GM19193 (cell line): ENCODE measurements at regions not wholly inside any gene's neighbourhood (a gene's known extent, or its start where the extent isn't known, plus 50 kb on each side); places are given as distances from the start of the nearest gene placed in this dataset.

Experiments used
- POLR2A ChIP-seq: IDR thresholded peaks from 4 replicates; pipeline ENCODE4 v1.6.1; 2011; ENCODE audit not compliant: insufficient read depth, insufficient read length; ENCODE audit errors: extremely low read depth

DNA sequence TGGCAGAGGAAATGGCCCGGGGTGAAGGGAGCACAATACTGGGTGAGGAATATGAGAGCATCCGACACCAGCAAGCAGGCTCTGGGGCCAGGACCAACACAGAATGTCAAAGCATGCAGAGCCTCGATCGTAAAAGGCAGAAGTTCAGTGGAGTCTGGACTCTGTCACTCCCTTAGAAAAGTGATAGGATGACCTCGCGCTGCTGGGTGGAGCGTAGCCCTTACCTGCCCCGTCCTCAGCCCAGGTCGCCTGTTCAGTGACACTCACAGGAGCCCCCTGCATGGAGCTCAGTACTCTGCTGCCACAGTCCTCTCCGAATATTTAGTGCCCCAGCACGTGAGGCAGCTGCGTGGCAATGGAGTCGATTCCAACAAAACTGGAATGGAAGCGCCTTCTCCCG is 236.7 kb upstream of the MYT1L start:
- TF ChIP-seq POLR2A, result no peak

DNA sequence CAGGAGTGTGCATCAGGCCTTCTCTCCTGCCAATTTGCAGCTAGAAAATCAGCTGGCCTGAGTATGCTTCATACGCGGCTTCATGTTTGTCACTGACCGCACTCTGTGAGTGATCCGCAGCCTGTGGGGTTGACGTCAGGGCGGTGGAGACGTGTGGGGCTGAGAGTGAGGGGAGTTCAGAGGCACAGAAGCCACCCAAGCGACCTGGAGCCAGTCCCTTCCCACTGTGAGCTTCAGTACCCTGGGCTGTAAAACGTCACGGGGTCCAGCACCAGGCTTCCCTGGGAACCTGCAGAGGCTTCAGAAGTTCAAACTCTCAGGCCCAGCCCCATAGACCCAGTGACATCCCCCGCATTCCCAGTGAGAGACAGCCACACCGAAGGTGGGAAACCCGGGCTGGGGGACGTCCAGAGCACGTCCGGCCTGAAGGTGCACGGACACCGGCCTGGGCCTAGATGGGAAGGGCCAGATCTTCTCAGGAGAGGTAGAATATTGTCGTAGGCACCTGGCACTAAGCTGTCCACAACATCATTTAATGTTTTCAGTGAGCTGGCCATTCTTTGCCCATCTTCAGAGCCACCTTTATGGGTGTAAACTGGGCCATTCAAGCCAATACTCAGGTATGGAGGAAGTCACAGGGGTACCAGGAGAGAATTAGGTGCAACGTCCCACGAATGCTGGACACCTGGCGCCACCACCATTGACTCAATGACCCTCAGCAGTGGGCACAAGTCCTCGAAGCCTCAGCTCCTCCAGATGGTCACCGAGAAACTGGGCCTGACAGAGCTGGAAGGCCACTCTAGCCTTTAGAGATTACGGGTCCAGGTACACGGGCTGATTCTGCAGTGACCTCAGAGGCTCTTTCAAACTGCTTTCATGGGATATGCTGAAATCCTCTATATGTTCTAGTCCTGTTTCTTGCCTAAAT is 235.6 kb upstream of the MYT1L start:
- no peak for TF ChIP-seq POLR2A

DNA sequence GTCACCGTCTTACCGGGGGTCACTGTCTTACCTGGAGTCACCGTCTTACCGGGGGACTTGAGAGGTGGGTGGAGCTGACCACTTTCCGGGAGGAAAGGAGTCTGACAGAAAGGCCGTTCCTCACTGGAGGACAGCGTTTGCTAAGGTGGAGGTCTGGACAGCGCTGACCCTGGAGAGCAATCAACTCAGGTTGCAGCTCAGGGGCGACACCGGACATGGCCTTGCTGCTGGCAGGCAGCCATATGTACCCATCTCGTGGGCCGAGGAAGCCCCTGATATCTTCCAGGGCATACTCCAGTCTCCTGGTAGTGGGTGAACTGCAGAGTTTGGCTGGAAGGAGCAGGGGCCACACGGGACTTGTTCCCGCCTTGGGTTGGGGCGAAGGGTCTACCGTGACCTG is 234.6 kb upstream of the MYT1L start:
- TF ChIP-seq POLR2A, result no peak

DNA sequence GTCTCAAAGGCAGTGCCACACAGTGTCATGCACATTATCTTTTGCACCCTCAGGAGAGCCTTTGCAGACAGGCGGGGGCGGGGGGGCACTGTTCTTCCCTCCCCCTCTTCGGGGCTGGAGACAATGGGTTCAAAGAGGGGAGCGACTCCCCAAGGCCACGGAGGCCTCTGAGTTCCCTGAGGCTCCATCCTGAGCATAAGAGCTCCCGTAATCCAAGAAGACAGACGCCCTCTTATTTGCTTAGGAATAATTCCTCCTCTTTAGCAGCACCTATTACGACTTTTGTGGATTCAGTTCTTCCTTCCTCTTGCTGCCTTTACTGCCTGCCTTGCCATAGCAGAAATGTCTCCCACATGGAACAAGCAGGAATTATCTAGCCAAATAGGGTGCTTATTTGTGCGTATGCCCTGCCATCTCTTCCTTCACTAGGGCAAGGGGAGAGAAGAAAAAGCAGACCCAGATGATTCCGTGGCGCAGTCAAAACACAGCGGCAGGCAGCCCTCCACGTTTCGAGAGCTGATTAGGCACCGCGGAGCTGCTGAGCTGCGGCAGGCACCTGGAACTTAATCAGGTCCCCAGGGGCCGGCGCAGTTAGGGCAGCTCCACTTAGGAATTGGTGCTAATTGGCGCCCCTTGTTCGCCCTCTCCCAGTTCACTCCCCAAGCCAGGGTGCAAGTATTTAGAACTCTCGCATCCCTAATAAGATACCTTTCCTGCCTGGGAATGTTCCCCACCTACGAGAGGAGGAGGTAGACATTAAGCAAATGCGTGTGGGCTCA is 233.4 kb upstream of the MYT1L start:
- no peak for TF ChIP-seq POLR2A

DNA sequence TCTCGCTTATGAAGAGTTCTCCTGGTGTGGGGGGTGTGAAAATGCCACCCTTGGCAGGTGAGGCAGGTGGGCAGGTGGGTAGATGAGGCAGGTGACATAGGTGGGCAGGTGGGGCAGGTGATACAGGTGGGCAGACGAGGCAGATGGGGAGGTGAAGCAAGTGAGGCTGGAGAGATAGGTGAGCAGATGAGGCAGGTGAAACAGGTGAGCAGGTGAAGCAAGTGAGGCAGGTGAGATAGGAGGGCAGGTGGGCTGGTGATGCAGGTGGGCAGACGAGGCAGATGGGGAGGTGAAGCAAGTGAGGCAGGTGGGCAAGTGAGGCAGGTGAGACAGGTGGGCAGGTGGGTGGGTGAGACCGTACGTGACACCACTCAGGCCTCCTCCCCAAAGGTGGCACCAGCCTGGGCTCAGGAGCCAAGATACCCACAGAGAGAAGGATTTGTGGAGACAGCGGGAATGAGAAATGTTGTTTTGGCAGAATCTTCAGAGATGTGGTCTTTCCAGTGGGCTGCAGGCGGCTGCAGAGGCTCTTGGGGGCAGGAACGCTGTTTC is 232.3 kb upstream of the MYT1L start:
- no peak for TF ChIP-seq POLR2A

DNA sequence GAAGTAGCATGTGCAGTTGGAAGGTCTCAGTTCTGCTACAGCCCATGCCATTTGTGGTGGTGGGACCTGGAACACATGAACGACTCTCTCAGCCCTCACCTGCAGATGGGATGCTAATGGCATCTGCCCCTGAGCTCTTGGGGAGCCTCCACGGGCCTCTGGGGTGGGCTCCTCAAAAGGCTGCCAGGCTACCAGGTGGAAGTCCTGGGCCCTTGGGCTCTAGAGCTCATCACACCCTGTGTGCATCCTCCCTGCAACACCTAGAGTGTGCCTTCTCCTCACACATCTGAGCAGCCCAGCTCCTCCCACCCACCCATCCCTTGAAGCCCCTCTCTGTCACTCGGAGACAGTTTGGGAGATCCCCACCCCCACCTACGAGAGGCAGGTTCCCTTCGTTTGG is 231.8 kb upstream of the MYT1L start:
- TF ChIP-seq POLR2A, result no peak

DNA sequence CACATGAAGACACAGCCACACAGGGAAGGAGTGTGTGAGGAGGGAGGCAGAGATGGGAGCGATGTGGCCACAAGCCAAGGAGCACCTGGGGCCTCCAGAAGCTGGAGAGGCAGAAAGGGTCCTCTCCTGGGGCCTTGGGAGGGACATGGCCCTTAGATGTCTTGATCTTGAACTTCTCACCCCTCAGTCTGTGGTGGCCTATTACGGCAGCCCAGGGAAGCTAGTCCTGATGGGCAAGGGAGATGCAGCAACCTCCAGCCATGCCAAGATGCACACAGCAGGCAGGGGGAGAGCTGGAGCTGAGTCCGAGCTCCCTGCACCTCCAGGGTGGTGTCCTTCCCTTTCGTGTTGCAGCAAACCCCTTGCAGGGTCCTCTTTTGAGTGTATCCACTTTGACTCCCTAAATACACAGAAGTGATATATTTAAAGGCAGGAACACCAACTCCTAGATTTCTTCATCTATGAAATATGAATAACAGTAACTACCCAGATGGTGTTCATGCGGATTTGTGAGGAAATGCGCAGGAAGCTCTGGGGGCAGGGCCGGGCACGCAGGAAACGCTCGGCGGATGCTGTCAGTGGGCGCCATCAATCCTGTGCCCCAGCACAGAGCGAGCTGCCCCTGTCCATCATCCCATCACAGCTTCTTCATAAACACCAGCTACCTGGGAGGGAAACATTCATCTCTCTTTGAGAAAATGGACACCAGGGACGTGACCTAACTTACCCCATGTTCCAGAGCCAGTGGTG is 230.4 kb upstream of the MYT1L start:
- no peak for TF ChIP-seq POLR2A

DNA sequence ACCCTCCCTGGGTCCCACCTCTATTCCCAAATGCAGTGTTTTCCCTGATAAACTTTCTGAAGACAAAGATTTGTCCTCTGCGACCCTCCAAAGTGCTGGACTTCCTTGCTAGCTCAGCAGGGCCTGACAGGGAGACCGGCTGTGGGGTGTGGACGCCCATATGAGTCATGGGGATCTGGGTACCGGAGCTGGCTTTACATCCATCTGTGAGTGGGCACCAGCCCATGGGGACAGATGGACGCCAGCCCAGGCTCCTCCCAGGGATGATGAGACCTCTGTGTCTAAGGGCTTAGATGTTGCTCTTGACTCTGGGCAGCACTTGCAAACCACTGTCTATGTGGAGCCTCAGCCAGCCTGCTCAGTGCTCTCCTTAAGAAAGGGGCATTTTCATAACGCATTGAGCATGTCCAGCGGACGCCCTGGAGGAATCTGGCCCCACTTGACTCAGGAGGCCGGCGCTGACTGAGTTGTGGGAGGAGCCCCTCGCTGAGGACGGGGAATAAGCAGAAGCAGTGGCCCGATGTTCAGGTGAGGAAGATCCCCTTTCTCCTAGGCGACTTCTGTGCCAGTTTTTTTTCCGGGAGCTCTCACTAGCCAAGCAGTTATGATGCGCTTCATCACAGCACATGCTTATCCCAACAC is 229.4 kb upstream of the MYT1L start:
- no peak for TF ChIP-seq POLR2A

DNA sequence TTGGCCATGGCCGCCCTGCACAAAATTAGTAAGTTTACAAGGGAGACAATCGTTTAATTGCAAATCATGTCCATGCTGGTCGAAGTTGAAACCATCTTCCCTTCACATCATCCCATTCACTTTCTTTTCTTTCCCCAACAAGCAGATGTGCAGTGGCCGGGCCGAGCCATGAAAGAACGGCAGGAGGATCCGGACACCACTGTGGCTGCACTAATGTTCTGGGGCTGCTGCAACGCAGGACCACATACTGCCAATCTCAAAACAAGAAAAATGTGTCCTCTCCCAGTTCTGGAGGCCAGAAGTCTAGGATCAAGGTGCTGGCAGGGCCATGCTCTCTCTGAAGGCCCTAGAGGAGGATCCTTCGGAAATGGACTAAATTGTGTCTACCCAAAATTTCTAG is 227.4 kb upstream of the MYT1L start:
- TF ChIP-seq POLR2A, result no peak

DNA sequence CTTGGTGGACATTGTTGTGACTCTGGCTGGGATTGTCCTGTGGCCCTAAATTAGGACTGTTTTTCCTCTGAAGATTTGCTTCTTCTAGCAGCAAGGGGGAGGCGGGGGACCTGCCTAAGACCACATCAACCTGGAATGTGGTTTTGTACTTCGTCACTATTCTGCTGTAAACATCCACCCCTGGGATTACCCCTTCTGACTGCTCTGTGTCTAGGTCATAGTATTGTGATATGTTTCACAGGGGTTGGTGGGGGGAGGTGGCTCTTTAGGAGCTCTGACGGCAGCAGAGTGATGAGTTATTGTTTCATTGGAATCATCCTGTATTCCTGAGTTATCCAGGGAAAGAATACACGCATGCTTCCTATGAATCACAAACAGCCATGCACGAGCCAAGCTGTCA is 226.4 kb upstream of the MYT1L start:
- TF ChIP-seq POLR2A, result no peak

DNA sequence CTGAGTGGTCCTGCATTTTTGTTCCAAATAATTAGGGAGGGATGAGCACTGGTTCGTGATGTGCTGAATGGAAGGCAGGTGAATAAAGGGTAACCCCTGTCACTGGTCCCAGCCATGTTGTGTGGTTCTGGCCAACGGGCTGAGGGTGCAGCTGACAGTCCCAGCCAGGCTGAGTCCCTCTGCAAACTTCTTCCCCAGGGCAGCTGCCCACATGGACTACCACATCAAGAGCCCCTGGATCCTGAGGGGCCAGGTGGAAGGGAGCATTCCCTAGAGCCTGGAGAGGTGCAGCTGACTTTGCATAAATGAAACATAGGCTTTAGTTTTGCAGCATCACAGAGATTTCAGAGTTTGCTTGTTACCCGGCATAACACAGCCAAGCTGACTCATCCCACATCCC is 219.8 kb upstream of the MYT1L start:
- TF ChIP-seq POLR2A, result no peak

DNA sequence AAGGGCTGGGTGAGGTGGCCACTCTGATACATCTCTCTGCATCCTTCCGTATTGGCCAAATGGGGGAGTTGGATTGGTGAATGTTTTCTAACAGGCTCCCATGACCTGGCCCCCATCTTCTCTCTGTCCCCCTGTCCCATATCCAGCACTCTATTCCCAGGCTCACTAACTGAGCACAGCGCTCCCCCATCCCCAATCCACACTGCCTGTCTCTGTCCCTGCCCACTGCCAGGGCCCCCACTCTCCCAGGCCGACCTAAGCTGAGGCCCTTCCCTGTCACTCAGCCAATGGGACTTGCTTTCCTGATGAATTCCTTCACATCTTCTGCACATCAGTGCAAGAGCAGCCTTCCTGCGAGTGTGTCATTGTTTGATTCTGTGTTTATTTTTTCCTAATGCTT is 216.8 kb upstream of the MYT1L start:
- no peak for TF ChIP-seq POLR2A

DNA sequence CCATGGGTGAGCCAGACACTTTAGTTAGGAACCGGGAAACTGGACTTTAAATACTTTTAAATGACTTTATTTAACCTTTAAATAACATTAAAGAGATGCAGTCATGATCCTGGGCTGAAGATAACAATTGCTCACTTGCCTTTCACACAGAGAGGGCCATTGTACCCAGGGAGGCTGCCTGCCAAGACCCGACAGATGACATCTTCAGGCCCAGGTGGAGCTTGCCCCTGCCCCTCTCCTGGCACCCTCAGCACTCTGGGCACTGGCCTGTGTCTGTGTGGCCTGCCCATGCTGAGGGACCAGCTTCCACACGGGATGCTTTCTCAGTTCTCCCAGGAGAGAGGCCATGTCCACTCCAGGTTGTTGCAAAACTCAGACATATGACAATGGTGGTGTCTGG is 216.4 kb upstream of the MYT1L start:
- TF ChIP-seq POLR2A, result no peak

DNA sequence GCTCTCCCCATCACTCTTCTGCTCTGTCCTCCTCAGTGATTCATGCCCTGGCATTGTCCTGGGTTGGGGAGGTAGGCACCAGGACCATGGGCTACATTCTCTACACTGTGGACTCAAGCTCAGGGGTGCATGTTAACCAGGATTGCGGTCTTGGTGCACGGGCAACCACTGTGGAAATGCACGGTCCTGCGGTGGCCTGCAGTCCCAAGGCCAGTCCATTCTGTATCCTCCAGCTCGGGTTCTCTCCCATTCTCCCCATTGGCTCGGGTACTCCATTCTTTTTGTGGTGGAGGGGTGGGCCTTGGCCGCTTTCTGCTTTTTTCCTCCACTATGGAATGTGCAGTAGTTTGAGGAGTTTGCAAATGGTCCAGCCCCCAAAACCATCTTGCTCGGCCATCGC is 215.0 kb upstream of the MYT1L start:
- TF ChIP-seq POLR2A, result no peak

DNA sequence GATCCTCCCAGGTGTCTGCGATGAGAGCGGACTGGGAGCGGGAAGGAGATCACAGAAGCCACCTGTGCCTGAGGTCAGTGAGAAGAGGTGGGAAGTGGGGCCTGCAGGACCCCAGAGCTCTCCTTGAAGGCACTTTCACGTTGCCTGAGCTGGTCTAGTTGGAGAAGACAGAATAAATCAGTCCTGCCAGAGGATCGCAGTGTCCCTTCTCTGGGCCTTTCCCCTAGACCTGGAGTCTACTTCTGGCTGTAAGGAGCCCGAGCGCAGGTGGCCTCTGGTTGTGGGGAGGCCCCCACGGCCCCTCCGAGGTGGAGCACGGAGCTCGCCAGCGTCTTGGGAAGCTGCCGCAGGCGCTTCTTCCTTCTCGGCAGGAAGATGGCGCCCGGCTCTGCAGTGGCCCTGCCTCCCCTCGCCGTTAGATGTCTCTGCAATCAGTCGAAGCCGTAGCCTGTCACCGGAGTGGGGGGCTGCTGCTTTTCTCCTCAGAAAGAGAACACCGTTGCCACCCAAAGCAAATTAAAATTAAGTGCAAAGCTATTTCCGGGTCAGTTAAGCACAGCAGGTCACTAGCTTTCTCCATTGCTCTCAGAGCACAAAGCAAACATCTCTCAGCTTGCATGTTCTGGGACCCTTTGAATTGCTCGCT is 212.0 kb upstream of the MYT1L start:
- TF ChIP-seq POLR2A, result no peak

DNA sequence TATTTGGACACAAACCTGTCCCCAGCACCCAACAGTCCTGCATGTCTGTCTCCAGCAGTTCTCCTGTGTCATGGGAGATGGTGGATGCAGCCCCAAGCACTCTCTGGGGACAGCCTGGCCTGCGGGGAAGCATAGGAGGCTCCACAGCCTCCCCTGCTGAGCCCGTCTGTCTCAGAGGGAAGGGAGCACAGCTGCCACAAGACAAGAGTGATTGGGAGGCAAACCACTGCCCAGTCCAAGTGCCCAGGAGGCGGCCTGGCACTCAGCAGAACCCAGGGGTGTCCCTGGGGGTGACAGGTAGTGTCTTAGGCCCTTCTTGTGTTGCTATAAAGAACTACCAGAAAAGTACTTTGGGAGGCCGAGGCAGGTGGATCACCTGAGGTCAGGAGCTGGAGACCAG is 211.2 kb upstream of the MYT1L start:
- TF ChIP-seq POLR2A, result no peak
